ENCODE measurements at regions not wholly inside any gene's neighbourhood (a gene's known extent, or its start where the extent isn't known, plus 50 kb on each side); places are given as distances from the start of the nearest gene placed in this dataset.

DNA sequence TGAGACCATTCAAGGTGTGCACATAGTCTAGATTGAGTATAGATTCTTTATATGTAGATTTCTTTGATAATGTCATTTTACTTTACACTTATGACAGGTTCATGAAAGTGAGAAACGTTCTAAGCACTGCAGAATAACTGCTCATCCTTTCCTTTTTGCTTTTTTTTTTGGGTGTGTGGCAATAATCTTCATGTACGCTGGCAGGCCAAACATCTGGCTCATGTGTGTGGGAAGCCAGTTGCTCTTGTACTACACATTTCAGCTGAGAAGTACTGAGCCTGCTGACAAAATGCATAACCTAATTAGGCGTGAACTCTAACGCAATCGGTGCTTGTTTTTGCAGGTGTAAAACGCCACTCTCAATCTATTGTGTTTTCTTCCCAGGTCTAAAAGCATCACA lies 350.8 kb upstream of the KAZN start:
- TF ChIP-seq YY1 (IDR thresholded peaks at IDR 0.05; ENCODE audit: low read depth), result no peak
- TF ChIP-seq USF1 (IDR thresholded peaks at IDR 0.05), result no peak
- TF ChIP-seq REST (IDR thresholded peaks at IDR 0.05; ENCODE audit: low read depth), result no peak
- TF ChIP-seq EP300 (IDR thresholded peaks at IDR 0.05; ENCODE audit: borderline replicate concordance), result no peak
- no peak for TF ChIP-seq TAF1 (IDR thresholded peaks at IDR 0.05; ENCODE audit: low read depth)
- no peak for TF ChIP-seq RAD21 (IDR thresholded peaks at IDR 0.05; ENCODE audit: low read depth)
- no peak for TF ChIP-seq TCF12 (IDR thresholded peaks at IDR 0.05; ENCODE audit: low read depth)
- TF ChIP-seq MAX (IDR thresholded peaks at IDR 0.05), result no peak
- TF ChIP-seq EGR1 (IDR thresholded peaks at IDR 0.05), result no peak
- TF ChIP-seq CEBPB (IDR thresholded peaks at IDR 0.05), result no peak
- no peak for TF ChIP-seq FOXM1 (IDR thresholded peaks at IDR 0.05; ENCODE audit: borderline replicate concordance, low read depth)
- no peak for TF ChIP-seq CREB1 (IDR thresholded peaks at IDR 0.05; ENCODE audit: low read depth)
